GM19238 (cell line): ENCODE measurements at regions not wholly inside any gene's neighbourhood (a gene's known extent, or its start where the extent isn't known, plus 50 kb on each side); places are given as distances from the start of the nearest gene placed in this dataset.

ENCODE experiments used
- DNase-seq: peaks from one replicate; pipeline ENCODE4 v3.0.0; 2011; ENCODE audit warnings: low spot score; ENCODE audit not compliant: insufficient read length

DNA sequence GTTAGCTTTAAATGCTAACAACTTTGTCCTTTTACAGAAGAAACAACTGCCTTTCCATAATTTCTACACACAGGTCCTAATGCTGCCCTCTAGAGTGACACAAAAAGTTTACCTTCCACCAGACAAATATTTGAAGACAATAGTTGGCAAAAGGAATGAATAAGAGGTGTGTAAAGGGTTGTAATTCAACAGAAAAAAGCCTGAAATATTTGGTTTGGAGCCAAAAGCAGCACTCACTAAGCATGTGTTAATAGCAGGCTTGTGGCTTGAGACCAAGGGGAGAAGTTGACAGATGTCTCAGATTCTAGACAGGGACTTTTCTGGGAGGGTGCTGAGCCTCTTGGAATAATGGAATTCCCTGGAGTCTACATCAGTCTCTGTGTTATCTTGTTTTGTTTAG is 156.2 kb upstream of the GALNT17 start:
- DNase-seq, result no peak

DNA sequence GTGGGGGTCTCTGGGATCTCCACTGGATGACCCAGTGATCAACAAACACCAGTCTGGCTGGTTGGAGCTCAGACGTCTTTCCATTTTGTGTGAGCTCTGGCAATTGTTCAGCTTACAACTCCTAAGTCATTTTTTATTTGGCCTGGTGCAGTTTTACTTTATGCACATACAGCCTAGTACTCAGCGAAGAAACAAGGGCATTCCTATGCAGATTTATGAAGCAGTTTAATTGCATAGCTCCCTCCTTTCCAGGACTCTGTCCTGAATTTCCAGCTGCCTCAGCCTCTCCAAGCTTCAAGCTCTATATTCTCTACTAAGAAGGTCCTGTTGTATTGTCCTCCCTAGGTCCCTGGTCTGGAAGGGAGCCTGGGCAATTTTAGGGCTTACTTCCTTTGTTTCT is 145.6 kb upstream of the GALNT17 start:
- no peak for DNase-seq

DNA sequence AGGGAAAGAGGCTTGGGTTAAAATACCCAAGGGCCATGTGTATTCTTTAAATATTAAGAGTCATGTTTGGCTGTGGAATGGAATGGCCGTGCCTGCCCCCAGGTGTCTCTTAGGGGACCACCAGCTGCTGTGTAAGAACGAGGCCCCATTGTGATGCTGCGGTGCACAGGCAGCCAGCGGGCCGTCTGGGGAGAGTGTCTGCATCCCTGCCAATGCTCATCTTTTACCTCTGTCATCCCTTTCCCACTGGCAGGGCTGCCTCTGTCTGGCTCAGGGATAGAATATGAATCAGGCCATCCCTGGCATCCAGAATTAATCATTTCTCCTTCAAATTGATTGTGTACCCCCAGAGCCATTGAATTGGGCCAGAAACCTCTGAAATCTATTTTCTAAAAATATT is 137.8 kb upstream of the GALNT17 start:
- DNase-seq, result no peak

DNA sequence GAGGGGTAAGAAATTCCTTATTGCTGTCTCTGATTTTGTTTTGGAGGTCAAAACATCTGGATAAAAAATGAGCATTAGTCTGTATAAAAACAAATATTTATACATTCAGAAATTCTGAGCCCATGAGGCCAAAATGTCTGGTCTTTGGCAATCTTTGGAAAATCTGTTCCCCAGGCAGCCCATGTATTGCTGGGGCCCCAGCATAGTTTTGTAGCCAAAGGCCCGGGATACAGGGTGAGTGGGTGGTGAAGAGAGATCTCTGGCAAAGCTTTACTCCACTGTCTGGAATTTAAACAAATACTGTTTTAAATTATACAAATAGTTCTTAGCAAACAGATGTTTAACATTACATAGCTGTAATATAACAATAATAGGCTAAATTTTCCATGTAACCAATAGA is 134.7 kb upstream of the GALNT17 start:
- no peak for DNase-seq

DNA sequence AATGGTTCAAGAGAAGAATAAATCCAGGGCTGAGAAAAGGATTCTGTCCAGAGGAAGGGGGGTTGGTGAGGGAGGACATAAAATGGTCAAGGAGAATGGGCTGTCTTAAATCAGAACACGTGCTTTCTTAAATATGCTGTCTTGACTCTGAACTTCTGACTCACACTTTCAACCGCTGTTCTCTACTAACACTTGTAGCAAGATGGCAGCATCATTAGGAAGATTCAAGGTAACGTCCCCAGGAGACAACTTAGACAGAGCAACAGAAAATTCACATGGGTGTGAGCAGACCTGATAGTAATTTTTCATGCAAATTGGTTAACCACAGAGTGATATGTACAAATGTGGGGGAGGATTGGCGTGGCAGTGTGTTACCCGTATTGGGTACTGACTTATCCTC is 126.8 kb upstream of the GALNT17 start:
- no peak for DNase-seq

DNA sequence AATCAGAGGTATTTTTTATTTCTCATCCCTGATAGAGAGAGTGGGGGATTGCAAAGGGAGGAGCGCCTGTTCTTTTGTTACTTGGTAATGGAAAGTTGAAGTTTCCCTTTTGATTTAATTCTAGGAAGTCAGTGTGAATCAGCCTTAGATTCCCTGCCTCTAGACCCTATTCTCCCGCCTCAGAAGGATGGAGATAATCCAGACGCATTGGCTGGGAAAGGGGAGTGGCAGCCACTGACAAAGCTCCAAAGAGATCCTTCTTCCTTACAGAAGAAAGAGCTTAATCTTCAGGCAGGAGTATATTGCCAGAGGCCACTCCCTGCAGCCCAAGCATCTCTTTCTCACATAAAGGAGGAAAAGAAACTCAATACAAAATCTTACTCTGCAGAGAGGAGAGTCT is 122.3 kb upstream of the GALNT17 start:
- no peak for DNase-seq

DNA sequence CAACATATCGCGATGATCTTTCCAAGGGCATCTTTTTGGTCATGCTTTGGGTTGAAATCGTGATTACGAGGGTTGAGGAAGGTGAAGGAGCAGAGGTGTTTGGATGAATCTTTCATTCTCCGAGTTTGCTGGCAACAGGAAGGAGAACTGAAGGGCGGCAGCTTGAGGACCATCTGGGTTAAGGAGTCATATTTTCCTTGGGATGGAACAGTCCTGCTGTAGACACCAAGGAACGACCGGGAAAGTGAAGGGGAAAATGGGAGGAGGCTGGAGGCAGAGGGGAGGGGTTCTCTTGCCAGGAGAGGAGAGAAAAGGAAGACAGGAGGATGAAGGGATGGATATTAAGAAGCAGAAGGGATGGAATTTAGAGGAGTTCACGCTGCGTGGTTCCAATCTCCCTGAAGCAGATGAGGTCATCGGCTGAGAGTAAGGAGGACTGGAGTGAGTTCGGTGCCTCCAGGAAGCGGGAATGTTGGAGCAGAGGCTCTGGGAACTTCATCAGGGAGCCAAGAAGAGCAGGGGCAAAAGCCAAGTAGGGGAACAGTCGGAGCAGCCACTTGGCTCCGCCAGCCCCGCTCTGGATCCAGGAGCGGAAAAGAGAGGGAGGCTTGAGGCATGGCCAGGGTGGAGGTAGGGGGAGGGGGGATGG is 116.6 kb upstream of the GALNT17 start:
- no peak for DNase-seq

DNA sequence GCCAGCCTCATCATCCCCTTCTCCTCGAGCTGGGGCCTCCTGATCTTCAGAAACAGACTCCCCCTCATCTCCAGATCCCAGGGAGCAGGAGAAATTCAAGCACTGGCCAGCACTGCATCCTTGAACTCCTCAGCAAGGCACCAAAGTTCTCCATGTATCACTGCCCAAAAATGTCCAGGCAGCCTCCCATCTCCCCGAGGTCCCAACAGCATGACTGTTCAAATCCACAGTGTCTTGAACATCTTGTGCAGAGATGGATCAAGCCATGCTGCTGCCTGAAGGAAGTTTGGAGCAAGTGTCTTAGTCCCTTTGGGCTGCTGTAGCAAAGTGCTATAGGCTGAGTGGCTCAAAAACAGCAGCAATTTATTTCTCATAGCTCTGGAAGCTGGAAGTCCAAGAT is 115.5 kb upstream of the GALNT17 start:
- no peak for DNase-seq

DNA sequence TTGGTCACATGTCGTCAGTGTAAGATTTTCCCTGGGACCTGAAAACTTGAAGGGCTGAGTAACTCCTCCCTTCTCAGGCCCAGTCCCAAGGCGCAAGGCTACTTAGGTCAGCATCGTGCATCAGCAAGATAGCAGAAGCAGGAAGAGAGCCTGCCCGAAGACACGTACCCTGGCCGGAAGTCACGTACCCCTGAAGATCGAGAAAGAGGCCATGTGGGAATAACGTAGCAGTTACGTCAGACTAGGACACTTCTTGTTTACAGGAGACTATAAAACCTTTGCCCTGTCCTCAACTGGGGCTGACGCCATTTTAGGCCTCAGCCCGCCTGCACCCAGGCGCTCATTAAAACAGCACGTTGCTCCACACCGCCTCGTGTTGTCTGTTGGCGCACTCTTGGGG is 114.3 kb upstream of the GALNT17 start:
- DNase-seq, result no peak

DNA sequence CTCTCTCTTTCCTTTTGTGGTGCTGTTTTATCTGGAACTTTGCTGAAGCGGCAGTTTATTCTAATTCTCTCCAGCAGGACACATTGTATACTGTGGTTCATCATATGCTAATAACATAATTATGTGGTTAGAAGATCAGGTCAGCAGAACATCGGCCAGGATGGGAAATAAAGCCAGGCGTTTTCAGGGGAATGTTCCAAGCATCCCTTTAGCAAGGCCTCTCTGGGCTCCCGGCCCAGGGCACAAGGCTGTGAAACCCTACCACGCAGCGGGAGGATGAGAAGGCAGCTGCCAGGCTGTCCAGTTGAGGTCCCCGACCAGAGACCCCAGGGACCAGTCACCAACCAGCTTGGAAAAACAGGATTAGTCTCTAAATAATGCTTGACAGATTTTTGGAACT is 112.2 kb upstream of the GALNT17 start:
- DNase-seq, result no peak

DNA sequence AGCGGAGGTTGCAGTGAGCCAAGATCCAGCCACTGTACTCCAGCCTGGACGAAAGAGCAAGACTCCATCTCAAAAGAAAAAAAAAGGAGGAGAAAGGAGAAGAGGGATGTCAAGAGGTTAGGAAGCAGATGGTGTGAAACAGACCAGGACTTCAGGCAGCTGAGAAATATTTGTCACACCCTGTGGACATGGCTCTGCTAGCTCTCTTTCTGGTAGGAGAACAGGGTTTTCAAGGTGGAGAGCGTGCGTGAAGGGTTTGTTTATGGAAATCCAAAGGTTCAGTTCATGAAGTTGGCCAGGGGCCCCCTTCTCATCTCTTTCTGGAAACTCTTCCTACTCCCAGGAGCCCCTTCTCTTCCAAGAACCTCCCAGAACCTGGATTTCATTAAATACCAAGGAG is 110.8 kb upstream of the GALNT17 start:
- DNase-seq, result no peak

DNA sequence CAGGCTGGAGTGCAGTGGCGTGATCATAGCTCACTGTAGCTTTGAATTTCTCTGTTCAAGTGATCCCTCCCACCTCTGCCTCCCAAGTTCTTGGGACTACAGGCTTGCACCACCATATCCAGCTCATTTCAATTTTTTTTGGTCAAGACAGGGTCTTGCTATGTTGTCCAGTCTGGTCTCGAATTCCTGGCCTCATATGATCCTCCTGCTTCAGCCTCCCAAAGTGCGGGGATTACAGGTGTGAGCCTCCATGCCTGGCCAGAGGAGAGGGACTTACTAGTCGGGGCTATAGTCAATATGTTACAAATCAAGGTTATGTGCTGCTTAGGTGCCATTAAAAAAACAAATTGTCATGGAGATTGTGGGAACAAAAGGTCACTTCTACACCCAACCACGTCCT is 105.3 kb upstream of the GALNT17 start:
- no peak for DNase-seq

DNA sequence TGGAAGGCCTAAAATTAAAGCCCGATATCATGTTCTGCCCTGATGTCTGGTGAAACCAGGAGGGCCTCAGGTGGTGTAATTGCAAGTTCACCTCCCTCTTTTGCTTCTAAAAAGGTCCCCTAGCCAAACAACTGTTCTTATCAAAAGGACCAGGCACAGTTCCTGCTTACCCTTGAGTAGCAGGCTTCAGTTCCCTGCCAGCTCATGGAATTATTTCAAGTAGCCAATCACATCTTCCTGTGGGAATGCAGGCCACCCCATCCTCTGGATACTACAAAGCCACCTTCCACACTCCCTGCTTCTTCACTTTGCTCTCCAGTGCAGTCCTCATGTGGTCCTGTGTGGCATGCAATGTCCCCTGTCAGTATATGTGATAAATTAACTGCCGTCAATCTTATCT is 97.7 kb upstream of the GALNT17 start:
- DNase-seq, result no peak

DNA sequence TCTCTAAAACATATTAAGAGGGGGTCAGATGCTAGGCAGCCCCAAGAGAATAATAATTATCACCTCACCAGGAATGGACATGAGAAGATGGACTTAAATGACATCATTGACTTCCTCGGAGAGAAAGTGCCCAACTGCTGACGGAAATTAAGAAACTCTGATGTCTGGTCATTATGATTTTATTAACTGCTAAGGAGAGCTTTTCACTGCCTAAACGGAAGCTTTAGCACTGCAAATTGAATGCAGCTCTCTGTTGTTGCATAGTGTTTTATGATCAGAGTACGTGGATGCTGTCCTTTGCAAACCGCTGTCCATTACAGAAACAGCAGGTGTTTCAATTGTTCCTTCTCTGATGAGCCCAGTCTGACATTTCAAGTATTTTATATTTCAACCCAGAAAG is 89.4 kb upstream of the GALNT17 start:
- DNase-seq, result no peak

DNA sequence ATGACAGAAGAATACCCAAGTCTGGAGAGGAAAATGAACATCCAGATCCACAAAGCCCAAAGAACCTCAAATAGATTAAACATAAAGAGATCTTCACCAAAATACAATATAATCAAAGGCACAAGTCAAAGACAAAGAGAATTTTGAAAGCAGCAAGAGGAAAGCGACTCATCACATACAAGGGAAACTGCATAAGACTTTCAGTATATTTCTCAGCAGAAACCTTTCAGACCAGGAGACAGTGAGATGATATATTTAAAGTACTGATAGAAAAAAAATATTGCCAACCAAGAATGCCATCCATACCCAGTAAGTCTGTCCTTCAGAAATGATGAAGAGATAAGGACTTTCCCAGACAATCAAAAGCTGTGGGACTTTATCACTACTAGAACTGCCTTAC is 81.5 kb upstream of the GALNT17 start:
- no peak for DNase-seq

DNA sequence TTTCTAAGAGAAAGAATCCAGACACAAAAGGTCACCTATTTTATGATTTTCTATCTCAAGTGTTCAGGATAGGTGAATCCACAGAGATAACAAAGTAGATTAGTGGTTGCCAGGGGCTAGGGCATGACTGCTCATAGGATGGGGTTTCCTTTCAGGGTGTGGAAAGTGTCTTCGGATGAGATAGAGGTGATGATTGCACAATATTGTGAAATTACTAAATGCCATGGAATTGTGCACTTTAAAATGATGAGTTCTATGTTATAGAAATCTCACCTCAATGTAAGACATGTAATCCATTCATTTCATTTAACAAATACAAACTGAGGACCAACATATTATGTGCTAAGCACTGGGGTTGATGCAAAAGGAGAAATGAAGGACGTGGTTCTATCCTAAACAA is 76.4 kb upstream of the GALNT17 start:
- no peak for DNase-seq

DNA sequence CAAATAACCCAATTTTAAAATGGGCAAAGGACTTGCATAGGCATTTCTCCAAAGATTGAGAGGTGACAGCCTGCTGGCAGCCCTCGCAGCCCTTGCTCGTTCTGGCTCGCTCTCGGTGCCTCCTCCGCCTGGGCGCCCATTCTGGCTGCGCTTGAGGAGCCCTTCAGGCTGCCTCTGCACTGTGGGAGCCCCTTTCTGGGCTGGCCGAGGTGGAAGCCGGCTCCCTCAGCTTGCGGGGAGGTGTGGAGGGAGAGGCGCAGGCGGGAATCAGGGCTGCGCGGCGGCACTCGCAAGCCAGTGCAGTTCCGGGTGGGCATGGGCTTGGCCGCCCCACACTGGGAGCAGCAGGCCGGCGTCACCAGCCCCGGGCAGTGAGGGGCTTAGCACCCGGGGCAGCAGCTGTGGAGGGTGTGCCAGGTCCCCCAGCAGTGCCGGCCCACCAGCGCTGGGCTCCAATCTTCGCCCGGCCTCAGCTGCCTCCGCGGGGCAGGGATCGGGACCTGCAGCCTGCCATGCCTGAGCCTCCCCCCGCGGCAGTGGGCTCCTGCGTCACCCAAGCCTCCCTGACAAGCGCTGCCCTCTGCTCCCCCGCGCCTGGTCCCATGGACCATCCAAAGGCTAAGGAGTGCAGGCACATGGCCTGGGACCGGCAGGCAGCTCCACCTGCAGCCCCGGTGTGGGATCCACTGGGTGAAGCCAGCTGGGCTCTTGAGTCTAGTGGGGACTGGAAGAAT is 54.0 kb upstream of the GALNT17 start:
- no peak for DNase-seq
